HFFc6 (cell line): ENCODE measurements at regions not wholly inside any gene's neighbourhood (a gene's known extent, or its start where the extent isn't known, plus 50 kb on each side); places are given as distances from the start of the nearest gene placed in this dataset.

Experiments
- DNase-seq: peaks from one replicate; pipeline ENCODE4 v3.0.0-alpha.2; 2018
- H3K27ac Mint-ChIP-seq: 2 replicates; pipeline ENCODE4 v1.8.0; 2020; ENCODE audit warnings: mild to moderate bottlenecking, mixed read lengths
- H3K27me3 Mint-ChIP-seq: 2 replicates; pipeline ENCODE4 v1.8.0; 2021; ENCODE audit warnings: mild to moderate bottlenecking, moderate library complexity, mixed read lengths; ENCODE audit not compliant: insufficient read depth
- H3K36me3 Mint-ChIP-seq: 2 replicates; pipeline ENCODE4 v1.8.0; 2021; ENCODE audit warnings: low read depth, mixed read lengths
- H3K4me1 Mint-ChIP-seq: 2 replicates; pipeline ENCODE4 v1.8.0; 2020; ENCODE audit warnings: low read depth, mixed read lengths
- H3K4me3 Mint-ChIP-seq: 2 replicates; pipeline ENCODE4 v1.8.0; 2020; ENCODE audit warnings: mild to moderate bottlenecking, moderate library complexity, mixed read lengths
- H3K9me3 Mint-ChIP-seq: 2 replicates; pipeline ENCODE4 v1.8.0; 2020; ENCODE audit warnings: mild to moderate bottlenecking, mixed read lengths
- TF ChIP-seq, protein P1 (sequence below): fragments of 200-600 bp; sonication (generic); IDR thresholded peaks from 2 replicates; pipeline ENCODE4 v1.5.0; 2021; ENCODE audit warnings: antibody characterized with exemption, mild to moderate bottlenecking

DNA sequence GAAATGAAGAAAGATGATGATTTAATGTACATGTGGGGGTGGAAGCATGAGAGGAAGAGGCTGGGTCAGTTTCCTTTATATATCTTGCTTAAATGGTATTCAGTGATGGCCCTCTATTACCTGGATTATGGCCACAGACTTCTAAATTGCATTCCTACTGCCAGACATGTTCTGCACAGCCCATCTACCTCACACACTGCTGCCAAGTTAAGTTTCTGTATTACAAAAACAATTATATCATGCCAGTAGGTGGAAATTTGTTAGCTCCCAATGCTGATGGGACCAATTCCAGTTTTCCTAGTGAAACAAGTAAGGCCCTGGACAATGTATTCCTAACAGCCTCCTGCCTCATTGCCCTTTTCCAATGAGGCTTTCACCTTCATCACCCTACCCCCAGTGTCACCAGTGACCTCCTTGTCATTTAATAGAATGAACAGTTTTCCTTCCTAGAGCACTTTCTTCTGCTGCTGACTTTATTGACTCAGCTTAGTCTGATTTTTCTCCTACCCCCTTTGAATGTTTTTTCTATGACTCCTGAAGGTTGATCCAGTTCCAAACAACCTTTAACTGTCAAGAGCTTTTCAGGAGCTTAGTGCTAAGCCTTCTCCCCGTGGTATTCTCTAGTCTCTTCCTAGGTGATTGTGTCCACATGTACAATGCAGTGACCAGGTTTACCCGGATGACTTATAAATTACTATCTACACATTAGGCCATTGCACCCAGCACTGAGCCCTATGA is 316.6 kb upstream of the ANKRD30A start:
- H3K4me1 Mint-ChIP-seq, result no peaks in the 10 kb centered on the region
- H3K4me3 Mint-ChIP-seq, result no peak overlapping the region
- H3K9me3 Mint-ChIP-seq, result peaks cover 14% of the 10 kb centered on the region
- no peaks in the 10 kb centered on the region for H3K36me3 Mint-ChIP-seq
- H3K27me3 Mint-ChIP-seq, result no peaks in the 10 kb centered on the region; the same call in 1 of the 2 replicates
- TF ChIP-seq, protein P1, sequence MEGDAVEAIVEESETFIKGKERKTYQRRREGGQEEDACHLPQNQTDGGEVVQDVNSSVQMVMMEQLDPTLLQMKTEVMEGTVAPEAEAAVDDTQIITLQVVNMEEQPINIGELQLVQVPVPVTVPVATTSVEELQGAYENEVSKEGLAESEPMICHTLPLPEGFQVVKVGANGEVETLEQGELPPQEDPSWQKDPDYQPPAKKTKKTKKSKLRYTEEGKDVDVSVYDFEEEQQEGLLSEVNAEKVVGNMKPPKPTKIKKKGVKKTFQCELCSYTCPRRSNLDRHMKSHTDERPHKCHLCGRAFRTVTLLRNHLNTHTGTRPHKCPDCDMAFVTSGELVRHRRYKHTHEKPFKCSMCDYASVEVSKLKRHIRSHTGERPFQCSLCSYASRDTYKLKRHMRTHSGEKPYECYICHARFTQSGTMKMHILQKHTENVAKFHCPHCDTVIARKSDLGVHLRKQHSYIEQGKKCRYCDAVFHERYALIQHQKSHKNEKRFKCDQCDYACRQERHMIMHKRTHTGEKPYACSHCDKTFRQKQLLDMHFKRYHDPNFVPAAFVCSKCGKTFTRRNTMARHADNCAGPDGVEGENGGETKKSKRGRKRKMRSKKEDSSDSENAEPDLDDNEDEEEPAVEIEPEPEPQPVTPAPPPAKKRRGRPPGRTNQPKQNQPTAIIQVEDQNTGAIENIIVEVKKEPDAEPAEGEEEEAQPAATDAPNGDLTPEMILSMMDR, result no peak
- no peak for DNase-seq
- no peak overlapping the region for H3K27ac Mint-ChIP-seq

DNA sequence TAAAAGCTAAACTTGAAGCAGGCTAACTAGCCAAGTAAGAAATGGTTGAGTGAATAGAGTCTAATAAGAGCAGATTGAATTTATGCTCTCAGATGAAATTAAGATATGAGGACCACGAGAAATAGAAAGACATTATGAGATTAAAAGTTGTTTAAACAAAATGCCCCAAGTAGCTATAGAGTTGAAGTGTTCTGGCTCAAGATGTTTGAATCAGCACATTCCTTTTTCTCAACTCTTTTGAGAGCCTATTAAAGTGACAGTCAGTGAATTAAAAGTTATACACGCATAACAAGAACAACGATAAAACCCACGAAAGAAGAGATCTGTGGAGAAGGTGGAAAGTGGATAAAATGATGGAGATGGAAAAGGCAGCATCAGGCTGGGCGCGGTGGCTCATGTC is 322.2 kb upstream of the ANKRD30A start:
- no peaks in the 10 kb centered on the region for H3K4me1 Mint-ChIP-seq
- H3K4me3 Mint-ChIP-seq, result no peak overlapping the region
- no peak for DNase-seq
- H3K9me3 Mint-ChIP-seq, result peaks cover 9% of the 10 kb centered on the region
- no peaks in the 10 kb centered on the region for H3K36me3 Mint-ChIP-seq
- TF ChIP-seq, protein P1, result no peak
- H3K27ac Mint-ChIP-seq, result no peak overlapping the region
- H3K27me3 Mint-ChIP-seq, result no peaks in the 10 kb centered on the region; the same call in 1 of the 2 replicates

DNA sequence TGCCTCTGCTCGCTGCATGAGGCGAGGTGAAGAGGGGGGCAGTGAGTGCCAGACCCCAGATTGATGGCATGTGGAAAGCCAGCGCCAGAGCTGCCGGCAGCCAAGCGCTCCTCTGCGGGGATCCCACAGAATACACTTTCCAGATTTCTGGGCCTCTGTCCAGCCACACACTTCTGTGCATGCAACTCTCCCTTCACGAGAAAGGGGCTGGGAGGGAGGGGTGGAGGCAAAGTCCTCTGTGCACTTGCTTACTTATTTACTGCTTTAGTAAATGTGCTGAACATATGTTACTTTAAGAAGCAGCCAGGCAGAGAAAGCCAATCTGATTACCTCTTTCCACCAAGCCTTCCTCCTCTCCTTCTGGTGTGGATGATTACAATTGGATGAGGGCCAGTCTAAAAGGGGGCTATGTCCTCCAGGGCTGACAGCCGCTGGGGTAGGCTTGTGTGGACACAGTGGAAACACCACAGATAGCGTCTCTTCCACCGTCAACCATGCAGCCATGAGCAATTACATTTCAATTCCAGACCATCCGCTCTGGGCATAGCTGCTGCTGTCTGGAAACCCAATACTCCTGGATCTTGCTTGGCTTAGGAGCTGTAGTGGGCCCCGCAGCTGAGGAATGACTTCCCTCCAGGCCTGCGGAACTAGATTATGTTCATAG is 322.8 kb upstream of the ANKRD30A start:
- Mint-ChIP-seq H3K4me3 (no peak overlapping the region), H3K27ac (no peak overlapping the region), H3K36me3 (no peaks in the 10 kb centered on the region), H3K4me1 (no peaks in the 10 kb centered on the region), H3K27me3 (no peaks in the 10 kb centered on the region; the same call in 1 of the 2 replicates), H3K9me3 (peaks cover 9% of the 10 kb centered on the region)
- DNase-seq, result no peak
- TF ChIP-seq, protein P1, result no peak

- H3K4me3 Mint-ChIP-seq, result no peak overlapping the region
- no peaks in the 10 kb centered on the region; the same call in 1 of the 2 replicates for H3K27me3 Mint-ChIP-seq
- no peak overlapping the region for H3K27ac Mint-ChIP-seq
Observed at GRCh38 chr10:36801660-36802059, 323.7 kb upstream of the ANKRD30A start.

DNA sequence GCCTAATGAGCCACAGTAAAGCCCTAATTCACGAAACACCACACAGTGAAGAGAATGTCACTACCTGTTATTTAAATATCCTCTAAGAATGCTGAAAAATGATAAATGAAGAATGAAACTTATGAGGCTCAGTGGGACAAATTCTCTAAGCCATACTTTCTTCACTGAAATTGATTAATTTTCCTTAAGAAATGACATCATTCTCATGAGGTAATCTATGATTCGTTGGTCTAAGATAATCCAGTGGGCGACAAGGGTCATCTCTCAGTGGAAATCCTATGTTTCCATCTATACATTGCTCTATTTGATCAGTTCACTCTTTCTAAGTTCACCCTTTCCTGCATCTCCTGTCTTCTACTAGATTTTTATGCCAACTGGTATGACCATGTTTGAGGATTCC is 330.4 kb upstream of the ANKRD30A start:
- H3K27me3 Mint-ChIP-seq, result no peaks in the 10 kb centered on the region
- no peaks in the 10 kb centered on the region for H3K4me1 Mint-ChIP-seq
- H3K4me3 Mint-ChIP-seq, result no peak overlapping the region
- no peak overlapping the region for H3K27ac Mint-ChIP-seq
- no peak for DNase-seq
- H3K36me3 Mint-ChIP-seq, result no peaks in the 10 kb centered on the region
- TF ChIP-seq, protein P1, result no peak
- peaks cover 19% of the 10 kb centered on the region for H3K9me3 Mint-ChIP-seq

More at GRCh38 chr10:36801660-36802059, 323.7 kb upstream of the ANKRD30A start:
- no peaks in the 10 kb centered on the region for H3K4me1 Mint-ChIP-seq
- TF ChIP-seq, protein P1, result no peak
- no peak for DNase-seq
- H3K36me3 Mint-ChIP-seq, result no peaks in the 10 kb centered on the region
- H3K9me3 Mint-ChIP-seq, result peaks cover 9% of the 10 kb centered on the region
